H1 (cell line): ENCODE measurements at regions not wholly inside any gene's neighbourhood (a gene's known extent, or its start where the extent isn't known, plus 50 kb on each side); places are given as distances from the start of the nearest gene placed in this dataset.

Experiments
- CTCF ChIA-PET: fragments of 300-600 bp; sonication (Branson Sonifier 250); formaldehyde crosslinking; loops from one replicate; lab custom pipeline; 2021; ENCODE audit not compliant: partially characterized antibody; lab: Charles Lee
- POLR2A ChIA-PET: fragments of 300-600 bp; sonication (Branson Sonifier 250); formaldehyde crosslinking; loops from one replicate; lab custom pipeline; 2021; ENCODE audit warnings: inconsistent platforms; ENCODE audit not compliant: partially characterized antibody; lab: Charles Lee
- DNase-seq, 2 experiments: peaks; one replicate each; pipeline versions ENCODE4 v3.0.0 to v3.0.0-alpha.2; 2010 to 2022; ENCODE audit warnings: low spot score in 2 of 2, low read depth in 1 of 2, mixed read lengths in 1 of 2
- FAIRE-seq: peaks from 2 replicates; lab custom pipeline; 2011; peaks lifted over from hg19 to GRCh38; lab: Jason Lieb, UNC
- H2AFZ ChIP-seq: 2 replicates; pipeline ENCODE4 v1.8.1; 2012; ENCODE audit warnings: low read length, inconsistent platforms
- H2AK5ac ChIP-seq: 2 replicates; pipeline ENCODE4 v1.6.1; 2013; ENCODE audit warnings: low read depth, low read length
- H2BK120ac ChIP-seq: replicated peaks from 2 replicates; pipeline ENCODE3; 2013; ENCODE audit warnings: low read depth, low read length, inconsistent platforms
- H2BK12ac ChIP-seq: 2 replicates; pipeline ENCODE4 v1.6.1; 2013; ENCODE audit warnings: low read depth, low read length
- H2BK15ac ChIP-seq: 2 replicates; pipeline ENCODE4 v1.6.1; 2013; ENCODE audit warnings: low read length
- H2BK20ac ChIP-seq: 2 replicates; pipeline ENCODE4 v1.6.1; 2013; ENCODE audit warnings: low read length
- H2BK5ac ChIP-seq: 2 replicates; pipeline ENCODE4 v1.6.1; 2013; ENCODE audit warnings: low read depth, low read length
- H3K14ac ChIP-seq: 2 replicates; pipeline ENCODE4 v1.6.1; 2013; ENCODE audit warnings: inconsistent platforms; ENCODE audit not compliant: insufficient read length
- H3K18ac ChIP-seq: 2 replicates; pipeline ENCODE4 v1.6.1; 2013; ENCODE audit warnings: low read length; ENCODE audit errors: extremely low read depth
- H3K23ac ChIP-seq: 2 replicates; pipeline ENCODE4 v1.6.1; 2013; ENCODE audit warnings: inconsistent platforms; ENCODE audit not compliant: insufficient read length
- H3K23me2 ChIP-seq: 2 replicates; pipeline ENCODE4 v1.6.1; 2013; ENCODE audit warnings: low read depth, low read length
- H3K27ac ChIP-seq: 2 replicates; pipeline ENCODE4 v1.6.1; 2011; ENCODE audit warnings: low read depth, low read length, inconsistent platforms
- H3K27me3 ChIP-seq, 4 experiments: replicated peaks in 1 of 4; 1 replicate in 1 of 4; 2 replicates in 3 of 4; pipeline versions ENCODE4 v1.6.1 to v1.8.1; 2011 to 2013; ENCODE audit warnings: low read length in 3 of 4, mild to moderate bottlenecking in 3 of 4, inconsistent platforms in 2 of 4, mixed read lengths in 2 of 4, moderate library complexity in 1 of 4; ENCODE audit not compliant: control insufficient read depth in 3 of 4, insufficient read depth in 3 of 4; ENCODE audit errors: extremely low read depth in 1 of 4
- H3K36me3 ChIP-seq, 4 experiments: 2 replicates each; pipeline versions ENCODE4 v1.6.1 to v1.8.1; 2011 to 2013; ENCODE audit warnings: mild to moderate bottlenecking in 4 of 4, low read length in 3 of 4, moderate library complexity in 2 of 4, control low read depth in 1 of 4, inconsistent platforms in 1 of 4; ENCODE audit not compliant: insufficient read depth in 4 of 4, control insufficient read depth in 2 of 4
- H3K4ac ChIP-seq: replicated peaks from 2 replicates; pipeline ENCODE3; 2013; ENCODE audit warnings: low read length, low read depth, mixed read lengths, inconsistent platforms; ENCODE audit not compliant: insufficient read length
- H3K4me1 ChIP-seq, 4 experiments: replicated peaks in 1 of 4; 1 replicate in 1 of 4; 2 replicates in 3 of 4; pipeline versions ENCODE4 v1.6.1 to v1.8.1; 2011 to 2013; ENCODE audit warnings: low read length in 3 of 4, inconsistent platforms in 2 of 4, mixed read lengths in 1 of 4; ENCODE audit not compliant: insufficient read depth in 4 of 4, control insufficient read depth in 3 of 4
- H3K4me2 ChIP-seq, 2 experiments: 2 replicates each; pipeline versions ENCODE4 v1.6.1 to v1.8.1; 2011 to 2013; ENCODE audit warnings: low read depth in 2 of 2, low read length in 2 of 2, control low read depth in 1 of 2, inconsistent platforms in 1 of 2, mild to moderate bottlenecking in 1 of 2; ENCODE audit not compliant: insufficient read depth in 1 of 2
- H3K4me3 ChIP-seq, 4 experiments: fragments of 200-600, 300-600 bp in 1 of 4; sonication (generic), shearing (Covaris generic), sonication (Bioruptor Twin) in 1 of 4; 2 replicates each; pipeline versions ENCODE4 v1.5.1 to v1.8.1; 2011 to 2016; ENCODE audit warnings: low read length in 4 of 4, low read depth in 3 of 4, control low read depth in 2 of 4, inconsistent platforms in 2 of 4, mild to moderate bottlenecking in 2 of 4, mixed read lengths in 1 of 4, moderate library complexity in 1 of 4; ENCODE audit not compliant: insufficient read depth in 2 of 4; ENCODE audit errors: extremely low read depth in 1 of 4
- H3K56ac ChIP-seq: replicated peaks from 2 replicates; pipeline ENCODE3; 2013; ENCODE audit warnings: low read depth, mild to moderate bottlenecking, mixed read lengths, low read length, inconsistent platforms; ENCODE audit not compliant: insufficient read length
- H3K79me1 ChIP-seq: 2 replicates; pipeline ENCODE4 v1.6.1; 2013; ENCODE audit warnings: low read depth, low read length, control low read depth
- H3K79me2 ChIP-seq, 2 experiments: 2 replicates each; pipeline versions ENCODE4 v1.6.1 to v1.8.1; 2012 to 2013; ENCODE audit warnings: low read length in 2 of 2, mild to moderate bottlenecking in 2 of 2, inconsistent platforms in 1 of 2; ENCODE audit not compliant: insufficient read depth in 2 of 2, control insufficient read depth in 1 of 2
- H3K9ac ChIP-seq, 4 experiments: replicated peaks in 1 of 4; 1 replicate in 1 of 4; 2 replicates in 3 of 4; pipeline versions ENCODE4 v1.6.1 to v1.8.1; 2011 to 2013; ENCODE audit warnings: low read depth in 3 of 4, low read length in 3 of 4, control low read depth in 2 of 4, mild to moderate bottlenecking in 2 of 4, moderate library complexity in 2 of 4, inconsistent platforms in 1 of 4; ENCODE audit errors: extremely low read depth in 1 of 4
- H3K9me3 ChIP-seq, 2 experiments: 2 replicates each; pipeline versions ENCODE4 v1.6.1 to v1.8.1; 2012 to 2013; ENCODE audit warnings: mild to moderate bottlenecking in 2 of 2, moderate library complexity in 2 of 2, control low read depth in 1 of 2, inconsistent platforms in 1 of 2, low read depth in 1 of 2, low read length in 1 of 2, mixed read lengths in 1 of 2; ENCODE audit not compliant: insufficient read depth in 2 of 2
- H4K20me1 ChIP-seq, 2 experiments: replicated peaks in 1 of 2; 2 replicates each; pipeline versions ENCODE3 to v1.8.1; 2011 to 2013; ENCODE audit warnings: inconsistent platforms in 2 of 2, low read length in 2 of 2, mild to moderate bottlenecking in 1 of 2; ENCODE audit not compliant: insufficient read depth in 2 of 2, control insufficient read depth in 1 of 2
- H4K5ac ChIP-seq: 2 replicates; pipeline ENCODE4 v1.6.1; 2013; ENCODE audit warnings: low read length, low read depth, mixed read lengths, inconsistent platforms; ENCODE audit not compliant: insufficient read length
- H4K8ac ChIP-seq: 2 replicates; pipeline ENCODE4 v1.8.0; 2013; ENCODE audit warnings: mild to moderate bottlenecking, moderate library complexity, low read length, inconsistent platforms; ENCODE audit not compliant: insufficient read depth; ENCODE audit errors: extremely low read depth
- H4K91ac ChIP-seq: replicated peaks from 2 replicates; pipeline ENCODE3; 2013; ENCODE audit warnings: low read length, mixed read lengths, inconsistent platforms; ENCODE audit not compliant: insufficient read length
- BRCA1 ChIP-seq: IDR thresholded peaks from 2 replicates; pipeline ENCODE4 v1.6.1; 2012; ENCODE audit warnings: low read depth, low read length, improper control_type of control experiment
- GTF2F1 ChIP-seq: IDR thresholded peaks from 2 replicates; pipeline ENCODE4 v1.6.1; 2012; ENCODE audit warnings: low read depth, low read length, improper control_type of control experiment, borderline replicate concordance
- JUN ChIP-seq: IDR thresholded peaks from 2 replicates; pipeline ENCODE4 v1.6.1; 2011; ENCODE audit warnings: low read depth, mild to moderate bottlenecking, improper control_type of control experiment, low read length
- JUND ChIP-seq: IDR thresholded peaks from 2 replicates; pipeline ENCODE4 v1.6.1; 2011; ENCODE audit warnings: mild to moderate bottlenecking, improper control_type of control experiment, low read length
- KDM4A ChIP-seq: IDR thresholded peaks from one replicate; pipeline ENCODE4 v1.7.1; 2012; ENCODE audit warnings: low read depth, mild to moderate bottlenecking, moderate library complexity, low read length, inconsistent platforms; ENCODE audit not compliant: severe bottlenecking
- KDM5A ChIP-seq: fragments of 200-600 bp; IDR thresholded peaks from 2 replicates; pipeline ENCODE4 v1.7.1; 2012; ENCODE audit warnings: mild to moderate bottlenecking, low read length, inconsistent platforms, mixed read lengths
- RAD21 ChIP-seq, 2 experiments: IDR thresholded peaks in 1 of 2; conservative IDR thresholded peaks in 1 of 2; 2 replicates each; pipeline ENCODE4 v1.6.1; 2011; ENCODE audit warnings: low read depth in 2 of 2, low read length in 2 of 2, improper control_type of control experiment in 1 of 2, inconsistent platforms in 1 of 2, mild to moderate bottlenecking in 1 of 2, moderate library complexity in 1 of 2
- SP2 ChIP-seq: IDR thresholded peaks from 2 replicates; pipeline ENCODE4 v1.6.1; 2012; ENCODE audit warnings: mild to moderate bottlenecking, low read length, inconsistent platforms
- TCF12 ChIP-seq: IDR thresholded peaks from 2 replicates; pipeline ENCODE4 v1.6.1; 2011; ENCODE audit warnings: low read depth, mild to moderate bottlenecking, low read length
- TEAD4 ChIP-seq: IDR thresholded peaks from 2 replicates; pipeline ENCODE4 v1.6.1; 2012; ENCODE audit warnings: low read depth, low read length, inconsistent platforms, mixed read lengths

DNA sequence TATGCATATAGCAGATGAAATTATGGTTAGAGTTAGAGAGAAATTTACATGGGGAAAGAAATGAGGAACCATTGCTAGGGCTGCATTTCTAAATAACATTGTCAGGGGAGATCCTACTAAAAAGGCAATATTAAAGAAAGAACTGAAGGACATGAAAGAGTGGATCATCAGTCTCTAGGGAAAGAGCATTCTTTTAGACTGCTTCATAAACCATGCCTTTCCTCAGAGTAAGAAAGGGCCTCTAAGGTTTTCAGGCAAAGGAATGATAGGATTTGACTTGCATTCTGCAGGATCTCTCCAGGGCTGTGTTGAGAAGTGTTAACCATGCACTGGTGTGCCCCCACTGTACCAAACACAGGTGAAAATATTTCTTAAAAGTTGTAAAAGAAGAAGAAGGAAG, 385.4 kb upstream of the MAD2L1 start:
- no peak overlapping the region for H3K9ac ChIP-seq
- no peak overlapping the region for H3K14ac ChIP-seq
- POLR2A ChIA-PET, result no interaction called here
- H2BK12ac ChIP-seq, result no peak overlapping the region
- H3K23ac ChIP-seq, result no peak overlapping the region
- H4K8ac ChIP-seq, result no peak overlapping the region
- peak overlapping the region; percentile 60; the same call in 1 of the 2 replicates for H2AFZ ChIP-seq
- no peak overlapping the region for H3K18ac ChIP-seq
- H3K4ac ChIP-seq, result no peak overlapping the region
- no peaks in the 10 kb centered on the region for H3K79me1 ChIP-seq
- no peak overlapping the region for H4K5ac ChIP-seq
- H2BK120ac ChIP-seq, result no peak overlapping the region
- FAIRE-seq (no peak), DNase-seq (no peak)
- no peak overlapping the region for H4K91ac ChIP-seq
- TF ChIP-seq JUND (no peak), GTF2F1 (no peak), TEAD4 (no peak), TCF12 (no peak), KDM4A (no peak), BRCA1 (no peak), RAD21 (IDR thresholded peaks at IDR 0.05 in 1 of 2, conservative IDR thresholded peaks at IDR 0.05 in 1 of 2; ENCODE audit: low read depth in 2 of 2, low read length in 2 of 2) (no peak), JUN (no peak), KDM5A (no peak), SP2 (no peak)
- H3K79me2 ChIP-seq, result no peaks in the 10 kb centered on the region
- H2AK5ac ChIP-seq, result no peak overlapping the region
- no peak overlapping the region for H3K56ac ChIP-seq
- H2BK5ac ChIP-seq, result no peak overlapping the region
- no peaks in the 10 kb centered on the region for H3K36me3 ChIP-seq
- no peak overlapping the region for H2BK15ac ChIP-seq
- no peaks in the 10 kb centered on the region for H3K9me3 ChIP-seq
- peaks cover 2% of the 10 kb centered on the region; the same call in 1 of the 2 replicates for H3K23me2 ChIP-seq
- no peak overlapping the region for H3K4me2 ChIP-seq
- H3K4me1 ChIP-seq, result no peaks in the 10 kb centered on the region
- no peaks in the 10 kb centered on the region for H3K27me3 ChIP-seq
- H2BK20ac ChIP-seq, result no peak overlapping the region
- no peaks in the 10 kb centered on the region for H4K20me1 ChIP-seq
- CTCF ChIA-PET, result no interaction called here
- no peak overlapping the region for H3K27ac ChIP-seq
- no peak overlapping the region for H3K4me3 ChIP-seq
